ENCODE measurements at regions not wholly inside any gene's neighbourhood (a gene's known extent, or its start where the extent isn't known, plus 50 kb on each side); places are given as distances from the start of the nearest gene placed in this dataset.

- TF ChIP-seq POLR2A (IDR thresholded peaks at IDR 0.05; ENCODE audit: low read length) (no peak), GATA1 (IDR thresholded peaks at IDR 0.05; ENCODE audit: low read depth, low read length) (no peak)
Measured at GRCh38 chr5:117255211-117256027, 680.8 kb upstream of the SEMA6A start.
